ENCODE measurements at regions not wholly inside any gene's neighbourhood (a gene's known extent, or its start where the extent isn't known, plus 50 kb on each side); places are given as distances from the start of the nearest gene placed in this dataset.

DNA sequence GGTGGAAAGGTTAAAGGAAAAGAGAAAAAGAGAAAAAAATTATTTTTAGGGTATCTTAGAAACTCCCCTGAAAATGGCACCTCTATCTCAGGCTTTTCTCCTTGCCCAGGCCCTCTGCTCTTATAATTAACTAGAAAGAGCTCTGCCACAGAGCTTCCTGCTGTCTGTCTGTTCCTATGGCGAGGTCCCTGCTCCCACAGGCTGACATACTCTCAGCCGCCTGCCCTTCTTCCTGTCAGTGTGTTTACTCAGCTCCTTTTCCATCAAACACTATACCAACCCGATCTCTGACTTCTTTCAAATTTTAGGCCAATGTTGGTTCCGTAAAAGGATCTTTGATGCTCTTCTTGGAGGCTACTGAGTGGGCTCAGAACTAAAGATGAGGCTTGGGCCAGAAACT, 482.6 kb downstream of the DMAC1 start (continued):
- no peak for TF ChIP-seq CHD7 (IDR thresholded peaks at IDR 0.05; ENCODE audit: insufficient replicate concordance, low read length)
- no peak for TF ChIP-seq EZH2 (IDR thresholded peaks at IDR 0.05; ENCODE audit: low read depth, low read length, severe bottlenecking)
- no peak for TF ChIP-seq TAF7 (optimal IDR thresholded peaks at IDR 0.05; ENCODE audit: borderline replicate concordance, low read depth, low read length)

All from H1 (cell line).